C4-2B (cell line): ENCODE measurements at regions not wholly inside any gene's neighbourhood (a gene's known extent, or its start where the extent isn't known, plus 50 kb on each side); places are given as distances from the start of the nearest gene placed in this dataset.

Experiments
- CTCF ChIP-seq: fragments of 450-650 bp; conservative IDR thresholded peaks from 2 replicates; pipeline ENCODE4 v1.5.1; 2017; ENCODE audit warnings: mild to moderate bottlenecking
- ZFX ChIP-seq: fragments of 450-650 bp; IDR thresholded peaks from 2 replicates; pipeline ENCODE4 v1.6.1; 2017

DNA sequence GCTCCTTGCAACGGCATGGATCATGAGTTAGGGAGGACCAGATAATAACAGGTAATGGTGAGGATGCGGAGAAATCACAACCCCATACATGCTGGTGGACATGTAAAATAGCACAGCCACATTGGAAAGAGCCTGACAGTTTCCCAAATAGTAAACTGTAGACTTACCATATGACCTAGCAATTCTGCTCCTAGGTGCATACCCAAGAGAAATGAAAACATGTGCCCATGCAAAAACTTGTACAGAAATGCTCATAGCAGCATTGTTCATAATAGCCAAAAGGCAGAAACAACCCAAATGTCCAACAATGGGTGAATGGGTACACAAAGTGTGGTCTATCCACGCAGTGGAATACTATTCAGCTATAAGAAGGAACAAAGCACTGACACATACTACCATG, 97.5 kb upstream of the VRK1 start:
- TF ChIP-seq CTCF (no peak; the same call in 1 of the 2 replicates), ZFX (no peak)
